ENCODE measurements at regions not wholly inside any gene's neighbourhood (a gene's known extent, or its start where the extent isn't known, plus 50 kb on each side); places are given as distances from the start of the nearest gene placed in this dataset.
"Not testable (repeated sequence)": the region's sequence is repeated elsewhere in the genome, so short reads cannot be mapped to it uniquely, and the experiment has no call there.

GRCh38 chr1:149841597-149842238 is 57.6 kb upstream of the BOLA1 start:
- not testable (repeated sequence) for DNase-seq

GRCh38 chr1:149842458-149843064 is 56.8 kb upstream of the BOLA1 start:
- not testable (repeated sequence) for DNase-seq

GRCh38 chr1:149843431-149844041 is 55.8 kb upstream of the BOLA1 start:
- no peak for DNase-seq

GRCh38 chr1:149844101-149844500 is 55.3 kb upstream of the BOLA1 start:
- DNase-seq = no peak

GRCh38 chr1:149844650-149845255 is 54.6 kb upstream of the BOLA1 start:
- no peak for DNase-seq

- no peak for DNase-seq
Measured at GRCh38 chr1:149845416-149845815, 54.0 kb upstream of the BOLA1 start.

GRCh38 chr1:149846042-149846441 is 53.3 kb upstream of the BOLA1 start:
- no peak for DNase-seq

- DNase-seq = no peak
Measured at GRCh38 chr1:149846593-149847466, 52.5 kb upstream of the BOLA1 start.

GRCh38 chr1:149848340-149849110 is 50.8 kb upstream of the BOLA1 start:
- peak; percentile 11 for DNase-seq

- no peak for DNase-seq
Measured at GRCh38 chr1:149849111-149849946, 50.0 kb upstream of the BOLA1 start.
